ENCODE measurements at regions not wholly inside any gene's neighbourhood (a gene's known extent, or its start where the extent isn't known, plus 50 kb on each side); places are given as distances from the start of the nearest gene placed in this dataset.

DNA sequence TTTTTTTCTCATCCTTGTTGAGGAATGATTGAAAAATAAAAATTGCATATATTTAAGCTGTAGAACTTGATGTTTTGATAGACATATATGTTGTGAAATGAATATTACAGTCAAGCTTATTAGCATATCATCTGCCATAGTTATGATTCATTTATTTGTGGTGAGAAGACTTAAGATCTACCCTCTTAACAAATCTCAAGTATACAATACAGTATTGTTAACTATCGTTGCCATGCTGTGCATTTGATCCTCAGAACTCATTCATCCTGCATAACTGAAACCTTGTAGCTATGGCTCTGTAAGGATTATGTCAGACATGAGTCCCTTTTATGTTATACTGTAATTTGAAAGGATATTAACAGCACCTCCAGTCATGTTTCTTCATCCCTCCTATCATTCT is 2045.3 kb downstream of the ARAP2 start:
- TF ChIP-seq ESRRG (CRISPR knock-in tag; IDR thresholded peaks at IDR 0.05) (no peak), POU6F1 (CRISPR knock-in tag; IDR thresholded peaks at IDR 0.05; ENCODE audit: borderline replicate concordance, low read depth) (no peak), ZFP3 (CRISPR knock-in tag; IDR thresholded peaks at IDR 0.05) (no peak), RARB (CRISPR knock-in tag; IDR thresholded peaks at IDR 0.05) (no peak), CSDC2 (CRISPR knock-in tag; IDR thresholded peaks at IDR 0.05) (no peak), ARNTL (CRISPR knock-in tag; IDR thresholded peaks at IDR 0.05; ENCODE audit: borderline replicate concordance, low read depth) (no peak), PATZ1 (CRISPR knock-in tag; IDR thresholded peaks at IDR 0.05; ENCODE audit: borderline replicate concordance) (no peak), TOX (CRISPR knock-in tag; IDR thresholded peaks at IDR 0.05; ENCODE audit: borderline replicate concordance) (no peak), OSR1 (CRISPR knock-in tag; IDR thresholded peaks at IDR 0.05) (no peak), ISL1 (CRISPR knock-in tag; IDR thresholded peaks at IDR 0.05) (no peak), CSRNP3 (CRISPR knock-in tag; IDR thresholded peaks at IDR 0.05) (no peak)
- TF ChIP-seq, protein P1, sequence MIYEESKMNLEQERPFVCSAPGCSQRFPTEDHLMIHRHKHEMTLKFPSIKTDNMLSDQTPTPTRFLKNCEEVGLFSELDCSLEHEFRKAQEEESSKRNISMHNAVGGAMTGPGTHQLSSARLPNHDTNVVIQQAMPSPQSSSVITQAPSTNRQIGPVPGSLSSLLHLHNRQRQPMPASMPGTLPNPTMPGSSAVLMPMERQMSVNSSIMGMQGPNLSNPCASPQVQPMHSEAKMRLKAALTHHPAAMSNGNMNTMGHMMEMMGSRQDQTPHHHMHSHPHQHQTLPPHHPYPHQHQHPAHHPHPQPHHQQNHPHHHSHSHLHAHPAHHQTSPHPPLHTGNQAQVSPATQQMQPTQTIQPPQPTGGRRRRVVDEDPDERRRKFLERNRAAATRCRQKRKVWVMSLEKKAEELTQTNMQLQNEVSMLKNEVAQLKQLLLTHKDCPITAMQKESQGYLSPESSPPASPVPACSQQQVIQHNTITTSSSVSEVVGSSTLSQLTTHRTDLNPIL (CRISPR knock-in tag; IDR thresholded peaks at IDR 0.05; ENCODE audit: low read depth) = no peak

Measured in SK-N-SH treated with all-trans-retinoic acid at 6 μM for 48 hours (cell line).